ENCODE measurements at regions not wholly inside any gene's neighbourhood (a gene's known extent, or its start where the extent isn't known, plus 50 kb on each side); places are given as distances from the start of the nearest gene placed in this dataset.

DNA sequence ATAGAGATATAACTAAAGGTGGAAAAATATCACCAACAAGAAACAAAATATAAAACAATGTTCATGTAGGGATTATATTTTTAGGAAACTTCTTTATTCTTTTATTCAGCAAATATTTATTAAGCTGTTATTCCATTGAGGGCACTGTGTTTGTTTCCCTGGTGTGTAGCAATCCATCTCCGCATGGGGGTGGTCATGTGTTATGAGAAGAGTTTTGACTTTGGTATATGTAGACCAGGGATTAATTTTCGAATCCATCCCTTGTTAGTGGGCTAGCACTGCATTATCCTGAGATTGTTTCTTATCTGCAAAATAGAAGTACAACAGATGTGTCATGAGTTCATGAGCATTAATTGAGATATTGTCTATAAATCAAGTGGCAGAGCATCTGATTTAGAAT is 190.2 kb upstream of the LRRC7 start:
- Histone ChIP-seq H3K9me3 (peaks cover 0 to 3% (median 0%) of the 10 kb centered on the region in 3 donors), H3K36me3 (no peaks in the 10 kb centered on the region), H3K4me3 (no peak overlapping the region), H3K27me3 (no peaks in the 10 kb centered on the region), H3K4me1 (no peaks in the 10 kb centered on the region), H3K27ac (no peak overlapping the region)
- ATAC-seq: no peak
- TF ChIP-seq POLR2A (IDR thresholded peaks at IDR 0.05): no peak
- no peak for TF ChIP-seq EP300 (IDR thresholded peaks at IDR 0.05)
- TF ChIP-seq POLR2AphosphoS5 (IDR thresholded peaks at IDR 0.05): no peak
- TF ChIP-seq, protein P1, sequence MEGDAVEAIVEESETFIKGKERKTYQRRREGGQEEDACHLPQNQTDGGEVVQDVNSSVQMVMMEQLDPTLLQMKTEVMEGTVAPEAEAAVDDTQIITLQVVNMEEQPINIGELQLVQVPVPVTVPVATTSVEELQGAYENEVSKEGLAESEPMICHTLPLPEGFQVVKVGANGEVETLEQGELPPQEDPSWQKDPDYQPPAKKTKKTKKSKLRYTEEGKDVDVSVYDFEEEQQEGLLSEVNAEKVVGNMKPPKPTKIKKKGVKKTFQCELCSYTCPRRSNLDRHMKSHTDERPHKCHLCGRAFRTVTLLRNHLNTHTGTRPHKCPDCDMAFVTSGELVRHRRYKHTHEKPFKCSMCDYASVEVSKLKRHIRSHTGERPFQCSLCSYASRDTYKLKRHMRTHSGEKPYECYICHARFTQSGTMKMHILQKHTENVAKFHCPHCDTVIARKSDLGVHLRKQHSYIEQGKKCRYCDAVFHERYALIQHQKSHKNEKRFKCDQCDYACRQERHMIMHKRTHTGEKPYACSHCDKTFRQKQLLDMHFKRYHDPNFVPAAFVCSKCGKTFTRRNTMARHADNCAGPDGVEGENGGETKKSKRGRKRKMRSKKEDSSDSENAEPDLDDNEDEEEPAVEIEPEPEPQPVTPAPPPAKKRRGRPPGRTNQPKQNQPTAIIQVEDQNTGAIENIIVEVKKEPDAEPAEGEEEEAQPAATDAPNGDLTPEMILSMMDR (IDR thresholded peaks at IDR 0.05): no peak
- 77 to 89% methylated on average over 2 of the region's 2 CpGs for WGBS, 2 donors (ENCODE audit: low coverage in 1 of 2)

DNA sequence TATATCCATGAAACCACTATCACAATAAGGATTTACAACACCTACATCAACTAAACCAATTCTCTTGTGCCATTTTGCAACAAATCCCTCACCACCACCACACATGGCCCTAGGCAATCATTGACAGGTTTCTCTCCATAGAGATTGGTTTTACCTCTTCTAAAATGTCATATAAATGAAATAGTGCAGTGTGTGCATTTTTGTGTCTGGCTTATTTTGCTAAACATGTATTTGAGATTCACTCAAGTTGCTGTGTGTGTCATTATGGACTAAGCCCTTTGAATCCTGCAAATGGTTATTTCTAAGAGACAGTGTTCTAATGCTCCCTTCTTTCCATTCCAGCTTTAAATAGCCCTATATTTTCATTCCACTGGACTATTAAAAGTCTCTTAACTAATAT is 179.7 kb upstream of the LRRC7 start:
- Histone ChIP-seq H3K27me3 (no peaks in the 10 kb centered on the region), H3K4me1 (no peaks in the 10 kb centered on the region), H3K36me3 (no peaks in the 10 kb centered on the region), H3K4me3 (no peak overlapping the region), H3K27ac (no peak overlapping the region), H3K9me3 (no peaks in the 10 kb centered on the region)
- ATAC-seq: no peak
- TF ChIP-seq POLR2A (IDR thresholded peaks at IDR 0.05): no peak
- TF ChIP-seq, protein P1 (IDR thresholded peaks at IDR 0.05): no peak
- no peak for TF ChIP-seq EP300 (IDR thresholded peaks at IDR 0.05)
- no peak for TF ChIP-seq POLR2AphosphoS5 (IDR thresholded peaks at IDR 0.05)

DNA sequence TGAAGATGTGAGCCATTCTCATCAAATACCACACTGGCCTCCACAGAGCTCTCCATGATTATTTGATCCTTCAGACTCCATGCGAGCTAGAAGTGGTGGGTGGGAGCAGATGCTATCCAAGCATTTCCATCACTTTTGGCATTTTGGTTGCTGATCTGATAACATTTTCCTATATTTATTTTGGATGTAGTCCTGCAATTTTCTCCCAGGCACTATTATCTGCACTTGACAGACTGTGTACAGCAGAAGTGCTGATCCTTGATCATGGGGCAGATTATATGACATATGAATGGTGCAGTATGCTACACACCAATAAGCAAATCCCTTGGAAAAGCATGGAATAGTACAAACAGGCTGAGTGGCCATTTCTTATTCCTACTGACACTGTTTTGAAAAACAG is 167.6 kb upstream of the LRRC7 start:
- no peak overlapping the region for H3K4me3 ChIP-seq
- no peak overlapping the region for H3K27ac ChIP-seq
- WGBS, 2 donors (ENCODE audit: low coverage in 1 of 2): 43 to 57% methylated on average over 1 of the region's 1 CpG
- no peak for TF ChIP-seq POLR2A (IDR thresholded peaks at IDR 0.05)
- no peak for TF ChIP-seq EP300 (IDR thresholded peaks at IDR 0.05)
- TF ChIP-seq, protein P1 (IDR thresholded peaks at IDR 0.05): no peak
- no peak for TF ChIP-seq POLR2AphosphoS5 (IDR thresholded peaks at IDR 0.05)
- H3K36me3 ChIP-seq: no peaks in the 10 kb centered on the region
- no peaks in the 10 kb centered on the region for H3K9me3 ChIP-seq
- no peak for ATAC-seq
- no peaks in the 10 kb centered on the region for H3K27me3 ChIP-seq
- no peaks in the 10 kb centered on the region for H3K4me1 ChIP-seq

DNA sequence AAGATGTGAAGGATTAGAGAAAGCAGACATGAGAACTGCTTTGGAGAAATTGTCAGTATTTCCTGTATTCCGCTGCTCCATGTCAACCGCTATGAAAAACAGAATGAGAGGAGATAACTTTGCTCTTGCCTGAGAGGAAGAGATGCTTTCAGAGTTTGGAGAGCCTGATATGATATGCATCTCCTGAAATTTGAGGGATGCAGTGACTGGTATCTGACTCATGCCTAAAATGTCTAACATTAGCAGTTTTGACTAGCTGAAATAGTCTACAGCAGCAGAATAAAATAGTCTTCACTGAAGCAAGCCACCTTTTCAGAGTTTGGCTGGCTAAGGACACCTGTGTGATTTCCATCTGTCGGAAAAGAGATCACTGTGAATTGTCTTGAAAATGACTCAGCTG is 165.8 kb upstream of the LRRC7 start:
- TF ChIP-seq POLR2AphosphoS5 (IDR thresholded peaks at IDR 0.05) (no peak), EP300 (IDR thresholded peaks at IDR 0.05) (no peak), POLR2A (IDR thresholded peaks at IDR 0.05) (no peak)
- TF ChIP-seq, protein P1 (IDR thresholded peaks at IDR 0.05): no peak
- Histone ChIP-seq H3K27me3 (no peaks in the 10 kb centered on the region), H3K27ac (no peak overlapping the region), H3K4me1 (no peaks in the 10 kb centered on the region), H3K36me3 (no peaks in the 10 kb centered on the region), H3K4me3 (no peak overlapping the region), H3K9me3 (no peaks in the 10 kb centered on the region)
- ATAC-seq: no peak
- 84 to 100% methylated on average over 3 of the region's 3 CpGs for WGBS, 2 donors (ENCODE audit: low coverage in 1 of 2)

DNA sequence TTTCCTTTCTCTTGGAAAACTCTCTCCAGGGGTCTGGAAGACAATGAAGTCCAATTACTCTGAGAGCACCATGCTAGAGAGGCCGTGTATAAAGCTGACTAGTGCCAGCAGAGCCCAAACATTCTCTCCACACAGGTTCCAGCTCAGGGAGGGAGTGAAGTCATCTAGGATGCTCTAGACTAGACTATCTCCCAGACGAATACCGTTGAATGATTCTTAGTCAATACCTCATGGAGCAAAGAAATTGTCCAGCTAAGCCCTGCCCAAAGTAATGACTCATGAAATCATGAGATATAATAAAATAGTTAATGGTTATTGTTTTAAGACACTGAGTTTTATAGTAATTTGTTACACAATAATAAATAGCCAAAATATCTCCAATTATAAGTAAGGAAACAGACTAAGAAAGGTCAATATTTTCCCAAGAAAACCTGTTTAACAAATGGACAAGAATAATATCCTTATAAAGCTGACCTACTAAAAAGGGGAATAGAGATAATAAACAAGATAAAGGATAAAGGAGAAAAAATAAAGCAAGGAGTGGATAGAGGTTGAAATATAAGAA is 163.9 kb upstream of the LRRC7 start:
- TF ChIP-seq, protein P1 (IDR thresholded peaks at IDR 0.05): no peak
- TF ChIP-seq EP300 (IDR thresholded peaks at IDR 0.05) (no peak), POLR2AphosphoS5 (IDR thresholded peaks at IDR 0.05) (no peak), POLR2A (IDR thresholded peaks at IDR 0.05) (no peak)
- Histone ChIP-seq H3K9me3 (no peaks in the 10 kb centered on the region), H3K4me1 (no peaks in the 10 kb centered on the region), H3K36me3 (no peaks in the 10 kb centered on the region), H3K27ac (no peak overlapping the region), H3K27me3 (no peaks in the 10 kb centered on the region), H3K4me3 (no peak overlapping the region)
- WGBS, 2 donors (ENCODE audit: low coverage in 1 of 2): 71 to 100% methylated on average over 3 of the region's 3 CpGs
- no peak for ATAC-seq

Measured in gastroesophageal sphincter (tissue), 4 donors.